Stomach smooth muscle (tissue), 2 donors: ENCODE measurements at regions not wholly inside any gene's neighbourhood (a gene's known extent, or its start where the extent isn't known, plus 50 kb on each side); places are given as distances from the start of the nearest gene placed in this dataset.

ENCODE experiments used
- H3K27ac ChIP-seq: one replicate; pipeline ENCODE4 v1.7.0; 2013; ENCODE audit warnings: mild to moderate bottlenecking, low read length, inconsistent platforms
- H3K27me3 ChIP-seq, 2 donors: one replicate each; pipeline ENCODE4 v1.7.0; 2013; ENCODE audit warnings: low read length in 2 of 2; ENCODE audit not compliant: insufficient read depth in 2 of 2, control insufficient read depth in 1 of 2
- H3K36me3 ChIP-seq, 2 donors: one replicate each; pipeline ENCODE4 v1.7.0; 2013; ENCODE audit warnings: low read length in 2 of 2; ENCODE audit not compliant: control insufficient read depth in 2 of 2, insufficient read depth in 2 of 2
- H3K4me1 ChIP-seq: one replicate; pipeline ENCODE4 v1.7.0; 2013; ENCODE audit warnings: low read length; ENCODE audit not compliant: control insufficient read depth, insufficient read depth
- H3K4me3 ChIP-seq, 2 donors: one replicate each; pipeline ENCODE4 v1.7.0; 2013; ENCODE audit warnings: low read length in 2 of 2
- H3K9ac ChIP-seq, 2 donors: one replicate each; pipeline ENCODE4 v1.7.0; 2013; ENCODE audit warnings: low read length in 2 of 2, mild to moderate bottlenecking in 1 of 2
- H3K9me3 ChIP-seq, 2 donors: one replicate each; pipeline ENCODE4 v1.7.0; 2013; ENCODE audit warnings: low read length in 2 of 2; ENCODE audit not compliant: control insufficient read depth in 2 of 2
- donor health status: healthy.
- donor health status: Pancreatic carcinoma.

GRCh38 chr2:15805772-15806171 is 134.6 kb upstream of the MYCN start:
- Histone ChIP-seq H3K9ac (no peak overlapping the region), H3K4me3 (no peak overlapping the region), H3K9me3 (no peaks in the 10 kb centered on the region), H3K27me3 (no peaks in the 10 kb centered on the region), H3K4me1 (no peaks in the 10 kb centered on the region), H3K36me3 (no peaks in the 10 kb centered on the region), H3K27ac (no peak overlapping the region)

DNA sequence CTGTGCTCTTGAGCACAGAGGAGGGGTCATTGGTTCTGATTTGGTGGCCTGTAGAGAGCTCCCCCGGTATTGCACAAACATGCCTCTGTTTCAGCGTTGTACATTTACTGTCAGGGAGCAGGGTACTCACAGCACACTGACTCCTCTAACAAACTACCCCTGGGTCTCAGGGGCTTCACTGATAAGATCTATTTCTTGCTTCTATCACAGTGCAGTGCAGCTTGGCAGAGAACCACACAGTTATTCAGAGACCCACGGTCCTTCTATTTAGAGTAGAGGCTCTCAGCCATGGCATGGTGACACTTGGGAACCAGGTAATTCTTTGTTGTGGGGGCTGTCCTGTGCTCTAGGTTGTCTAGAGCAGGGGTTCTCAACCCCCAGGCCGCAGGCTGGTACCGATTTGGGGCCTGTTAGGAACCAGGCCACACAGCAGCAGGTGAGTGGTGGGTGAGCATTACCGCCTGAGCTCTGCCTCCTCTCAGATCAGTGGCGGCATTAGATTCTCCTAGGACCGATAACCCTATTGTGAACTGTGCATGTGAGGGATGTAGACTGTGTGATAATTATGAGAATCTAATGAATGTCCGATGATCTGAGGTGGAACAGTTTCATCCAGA is 133.4 kb upstream of the MYCN start:
- Histone ChIP-seq H3K27me3 (no peaks in the 10 kb centered on the region), H3K36me3 (no peaks in the 10 kb centered on the region), H3K27ac (no peak overlapping the region), H3K9me3 (no peaks in the 10 kb centered on the region), H3K4me3 (no peak overlapping the region), H3K4me1 (no peaks in the 10 kb centered on the region), H3K9ac (no peak overlapping the region)

DNA sequence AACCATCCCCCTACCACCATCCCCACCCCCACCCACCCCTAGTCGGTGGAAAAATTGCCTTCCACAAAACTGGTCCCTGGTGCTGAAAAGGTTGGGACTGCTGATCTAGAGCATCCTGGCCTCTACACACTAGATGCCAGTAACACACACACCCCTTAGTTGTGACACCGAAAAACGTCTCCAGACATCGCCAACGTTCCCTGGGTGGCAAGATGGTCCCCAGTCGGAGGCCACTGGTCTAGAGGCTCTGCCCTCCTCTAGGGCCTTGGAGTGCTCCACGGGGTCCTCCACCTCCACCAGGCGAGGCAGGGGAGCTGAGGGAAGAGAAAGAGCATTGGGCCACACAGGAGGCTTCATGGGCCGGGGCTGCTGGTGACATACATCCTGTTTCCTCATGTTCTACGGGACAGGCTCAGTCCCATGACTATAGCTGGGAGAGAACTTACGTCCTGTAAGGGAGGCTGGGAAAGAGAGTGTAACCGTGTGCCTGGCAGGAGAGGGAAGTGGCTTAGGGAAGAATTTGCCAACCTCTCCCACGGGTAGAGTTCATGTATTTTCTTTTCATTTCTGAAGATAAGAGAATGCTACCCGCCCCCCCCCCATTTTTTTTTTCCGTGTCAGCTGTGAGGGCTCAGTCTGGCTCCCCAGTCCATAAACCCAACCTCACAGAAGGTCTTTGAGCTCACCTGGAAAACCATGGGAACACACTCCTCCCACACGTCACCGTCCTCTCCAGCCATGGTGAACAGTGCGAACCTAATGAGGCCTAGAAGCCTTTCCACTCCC is 132.7 kb upstream of the MYCN start:
- no peaks in the 10 kb centered on the region for H3K27me3 ChIP-seq
- H3K4me3 ChIP-seq = no peak overlapping the region
- no peak overlapping the region for H3K9ac ChIP-seq
- H3K27ac ChIP-seq = no peak overlapping the region
- H3K36me3 ChIP-seq = no peaks in the 10 kb centered on the region
- no peaks in the 10 kb centered on the region for H3K4me1 ChIP-seq
- H3K9me3 ChIP-seq = no peaks in the 10 kb centered on the region

DNA sequence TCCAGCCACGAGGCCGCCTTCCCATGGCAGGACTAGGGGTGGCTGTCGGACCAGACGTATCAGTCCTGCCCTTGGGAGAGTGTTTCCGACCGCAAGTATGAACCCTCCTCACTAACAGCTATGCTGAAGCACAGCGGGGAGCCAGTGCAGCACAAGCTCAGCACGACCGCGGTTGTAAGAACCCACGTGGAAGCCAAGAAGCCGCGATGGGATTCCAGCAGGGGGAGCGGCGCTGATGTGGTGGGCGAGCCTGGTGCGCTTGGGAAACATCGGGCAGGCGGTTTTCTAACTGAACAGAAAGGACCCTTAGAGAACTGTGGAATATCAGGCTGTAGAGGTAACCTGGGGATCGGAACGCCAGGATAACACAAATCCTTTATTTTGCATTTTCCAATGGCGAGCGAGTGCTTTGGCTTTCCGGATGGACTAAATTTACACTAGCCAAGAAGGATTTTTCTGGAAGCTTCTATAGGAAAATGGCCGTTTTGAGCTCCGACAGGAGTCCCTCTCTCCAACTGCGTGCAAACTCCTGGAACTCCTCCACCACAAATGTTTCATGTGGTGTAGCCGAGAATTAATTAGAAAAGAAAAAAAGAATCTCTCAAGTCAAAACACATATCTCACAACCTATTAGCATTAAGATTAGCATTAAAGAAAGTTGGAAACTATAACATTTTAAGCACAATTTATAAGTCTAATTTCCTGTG is 132.0 kb upstream of the MYCN start:
- Histone ChIP-seq H3K36me3 (no peaks in the 10 kb centered on the region), H3K27ac (no peak overlapping the region), H3K4me3 (no peak overlapping the region), H3K9ac (no peak overlapping the region), H3K27me3 (peaks cover 0 to 3% of the 10 kb centered on the region in 2 donors), H3K9me3 (no peaks in the 10 kb centered on the region), H3K4me1 (no peaks in the 10 kb centered on the region)

- Histone ChIP-seq H3K27me3 (peaks cover 0 to 3% of the 10 kb centered on the region in 2 donors), H3K9me3 (no peaks in the 10 kb centered on the region), H3K4me1 (no peaks in the 10 kb centered on the region), H3K27ac (no peak overlapping the region), H3K9ac (no peak overlapping the region), H3K36me3 (no peaks in the 10 kb centered on the region), H3K4me3 (no peak overlapping the region)
Measured at GRCh38 chr2:15808944-15809343, 131.4 kb upstream of the MYCN start.

DNA sequence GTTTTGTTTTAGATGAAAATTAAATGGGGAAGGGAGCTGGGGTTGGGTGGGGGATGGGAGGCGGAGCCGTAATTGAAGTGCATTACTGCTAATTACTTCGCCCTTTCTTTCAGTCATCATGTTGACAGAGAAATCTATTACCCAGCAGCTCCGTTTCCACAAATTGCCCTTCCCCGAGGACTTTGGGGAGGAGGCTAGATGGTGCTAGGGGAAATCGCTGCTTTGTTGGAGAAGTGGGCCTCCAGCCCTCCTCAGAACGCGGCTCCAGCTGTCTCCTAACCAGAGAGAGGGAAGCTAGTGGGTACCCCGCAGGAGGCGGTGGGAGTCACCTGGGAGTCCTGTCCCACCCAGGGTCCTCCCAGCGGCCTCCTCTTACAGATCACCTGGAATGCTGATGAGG is 130.9 kb upstream of the MYCN start:
- Histone ChIP-seq H3K27me3 (peaks cover 0 to 3% of the 10 kb centered on the region in 2 donors), H3K27ac (no peak overlapping the region), H3K36me3 (no peaks in the 10 kb centered on the region), H3K9me3 (no peaks in the 10 kb centered on the region), H3K9ac (no peak overlapping the region), H3K4me3 (no peak overlapping the region), H3K4me1 (no peaks in the 10 kb centered on the region)

DNA sequence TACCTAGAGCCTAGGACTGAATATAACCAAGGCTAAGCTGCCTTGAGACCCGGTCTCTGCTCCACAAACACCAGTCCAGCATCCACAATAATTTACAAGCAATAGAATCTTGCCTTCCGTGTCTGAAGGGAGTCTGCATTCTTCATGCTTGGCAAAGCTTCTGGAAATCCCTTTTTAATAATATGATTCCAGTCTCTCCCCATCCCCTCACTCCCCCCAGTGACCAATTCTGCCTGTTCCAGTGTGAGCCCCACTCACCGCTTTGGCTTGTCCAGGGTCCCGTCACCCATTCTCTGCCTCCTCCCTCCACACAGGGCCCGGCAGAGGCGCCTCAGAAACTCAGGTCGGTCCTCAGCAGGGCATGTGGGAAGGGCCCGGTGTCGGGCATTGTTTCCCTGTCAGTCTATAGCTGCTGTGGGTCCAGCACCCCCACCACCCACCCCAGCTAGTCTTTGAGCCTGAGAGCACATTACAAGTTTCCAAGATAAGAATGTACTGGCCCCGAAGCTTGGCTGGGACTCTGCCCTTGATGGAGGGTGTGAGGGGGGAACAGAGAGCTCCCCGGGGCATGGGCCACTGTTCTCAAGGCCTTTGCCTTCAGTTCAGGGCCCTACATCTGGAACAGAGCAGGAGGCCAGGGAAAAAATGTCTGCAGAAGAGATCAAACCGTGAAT is 129.7 kb upstream of the MYCN start:
- Histone ChIP-seq H3K4me1 (no peaks in the 10 kb centered on the region), H3K27ac (no peak overlapping the region), H3K27me3 (peaks cover 0 to 3% of the 10 kb centered on the region in 2 donors), H3K9me3 (no peaks in the 10 kb centered on the region), H3K9ac (no peak overlapping the region), H3K36me3 (no peaks in the 10 kb centered on the region), H3K4me3 (no peak overlapping the region)

DNA sequence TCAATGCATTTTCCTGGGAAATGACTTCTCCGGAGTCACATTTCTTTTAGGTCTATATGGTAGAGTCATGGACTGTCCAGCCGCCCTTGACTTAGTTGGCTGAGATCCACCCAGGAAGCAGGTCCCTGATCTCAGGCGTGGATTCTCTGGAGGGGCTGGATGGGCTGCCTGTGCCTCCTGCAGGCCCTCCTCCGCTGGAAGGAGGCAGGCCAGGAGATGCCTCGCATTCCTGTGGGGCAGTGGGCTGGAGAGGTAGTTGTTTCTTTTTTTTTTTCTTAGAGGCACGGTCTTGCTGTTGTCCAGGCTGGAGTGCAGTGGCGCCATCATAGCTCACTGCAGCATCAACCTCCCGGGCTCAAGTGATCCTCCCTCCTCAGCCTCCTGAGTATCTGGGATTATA is 129.0 kb upstream of the MYCN start:
- H3K27me3 ChIP-seq = peaks cover 0 to 3% of the 10 kb centered on the region in 2 donors
- H3K9me3 ChIP-seq = no peaks in the 10 kb centered on the region
- no peak overlapping the region for H3K27ac ChIP-seq
- H3K36me3 ChIP-seq = no peaks in the 10 kb centered on the region
- no peaks in the 10 kb centered on the region for H3K4me1 ChIP-seq
- H3K9ac ChIP-seq = no peak overlapping the region
- no peak overlapping the region for H3K4me3 ChIP-seq

DNA sequence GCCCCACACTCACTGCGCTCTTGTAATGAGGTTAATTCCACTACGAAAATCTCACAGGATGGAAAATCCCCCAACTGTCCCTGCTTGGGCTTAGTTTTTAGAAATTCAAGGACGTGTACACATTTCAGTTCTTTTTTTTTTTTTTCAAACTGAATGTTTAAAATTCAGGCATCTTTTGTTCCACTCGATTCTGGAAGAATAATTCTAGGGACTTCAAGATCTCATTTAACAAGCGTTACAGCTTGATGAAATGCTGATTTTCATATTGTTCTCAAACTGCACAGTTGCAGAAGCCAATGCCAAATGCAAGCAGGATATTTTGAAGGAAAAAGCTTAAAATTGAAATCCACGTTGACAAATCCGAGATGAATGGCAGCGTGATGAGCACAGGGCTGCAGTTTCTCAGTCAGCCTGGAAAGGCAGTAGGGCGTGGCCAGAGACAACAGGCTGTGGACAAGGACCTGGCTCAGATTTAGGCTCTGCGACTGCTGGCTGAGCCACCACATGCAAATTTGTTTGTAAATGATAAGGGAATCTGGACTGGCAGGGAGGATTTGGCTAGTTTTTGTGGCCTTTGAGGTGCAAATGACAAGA is 128.1 kb upstream of the MYCN start:
- H3K4me3 ChIP-seq = no peak overlapping the region

DNA sequence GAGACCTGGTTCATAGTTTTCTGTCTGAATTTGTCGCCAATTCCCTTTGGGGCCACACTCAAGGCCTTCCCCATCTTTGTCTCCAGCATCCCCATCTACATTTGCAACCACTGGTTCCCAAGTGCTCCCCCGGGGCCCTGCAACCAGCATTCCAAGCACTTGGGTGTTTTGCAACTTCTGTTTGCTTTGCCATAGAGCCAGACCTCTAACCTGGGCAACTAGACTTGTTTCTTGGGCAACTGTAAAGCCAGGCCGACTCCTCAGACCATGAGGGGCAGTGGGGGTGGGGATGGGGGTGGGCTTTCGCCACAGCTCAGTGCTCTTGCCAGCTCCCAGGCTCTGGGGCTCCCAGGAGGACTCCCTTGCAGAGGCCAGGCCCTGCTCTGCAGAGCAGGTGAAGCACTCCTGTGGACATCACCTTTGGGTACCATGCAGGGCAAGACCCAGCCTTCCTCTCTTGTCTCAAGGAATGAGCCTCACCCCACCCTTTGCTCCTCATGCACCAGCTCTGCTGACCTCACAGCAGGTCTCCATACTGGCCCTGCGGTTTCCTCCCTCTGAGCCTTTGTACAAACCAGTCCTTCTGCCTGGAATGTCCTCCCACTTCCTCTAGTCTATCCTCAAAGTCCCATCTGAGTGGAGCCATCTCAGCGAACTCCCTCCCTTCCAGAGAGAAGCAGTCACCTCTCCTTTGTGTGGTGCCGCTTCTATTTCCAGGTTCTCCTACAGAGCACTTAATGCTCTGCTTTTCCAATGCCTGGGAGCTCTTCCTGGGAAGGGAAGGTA is 126.7 kb upstream of the MYCN start:
- H3K27me3 ChIP-seq = peaks cover 0 to 3% of the 10 kb centered on the region in 2 donors
- no peak overlapping the region for H3K4me3 ChIP-seq
- no peak overlapping the region for H3K27ac ChIP-seq
- no peaks in the 10 kb centered on the region for H3K4me1 ChIP-seq
- H3K9ac ChIP-seq = no peak overlapping the region
- H3K9me3 ChIP-seq = no peaks in the 10 kb centered on the region
- H3K36me3 ChIP-seq = no peaks in the 10 kb centered on the region

More for the DNA sequence above, 128.1 kb upstream of the MYCN start:
- Histone ChIP-seq H3K9me3 (no peaks in the 10 kb centered on the region), H3K4me1 (no peaks in the 10 kb centered on the region), H3K9ac (no peak overlapping the region), H3K36me3 (no peaks in the 10 kb centered on the region), H3K27me3 (peaks cover 0 to 3% of the 10 kb centered on the region in 2 donors), H3K27ac (no peak overlapping the region)
